ENCODE measurements at regions not wholly inside any gene's neighbourhood (a gene's known extent, or its start where the extent isn't known, plus 50 kb on each side); places are given as distances from the start of the nearest gene placed in this dataset.

- DNase-seq (ENCODE audit: low read depth), result peak; percentile 98
These were observed 553.7 kb upstream of the AMELY start for GRCh38 chrY:7465185-7465621.

- peak; percentile 69 for DNase-seq (ENCODE audit: low read depth)
These were observed 553.2 kb upstream of the AMELY start for GRCh38 chrY:7464742-7465141.

- DNase-seq (ENCODE audit: low read depth), result no peak
These were observed 552.2 kb upstream of the AMELY start for GRCh38 chrY:7463711-7464110.

- DNase-seq (ENCODE audit: low read depth), result peak; percentile 83
These were observed 551.6 kb upstream of the AMELY start for GRCh38 chrY:7463196-7463595.

- no peak for DNase-seq (ENCODE audit: low read depth)
These were observed 551.1 kb upstream of the AMELY start for GRCh38 chrY:7462657-7463056.

GRCh38 chrY:7461873-7462525 is 550.4 kb upstream of the AMELY start:
- peak; percentile 94 for DNase-seq (ENCODE audit: low read depth)

- no peak for DNase-seq (ENCODE audit: low read depth)
These were observed 548.2 kb upstream of the AMELY start for GRCh38 chrY:7459802-7460201.

- peak; percentile 85 for DNase-seq (ENCODE audit: low read depth)
These were observed 546.9 kb upstream of the AMELY start for GRCh38 chrY:7458301-7459078.

GRCh38 chrY:7457286-7458015 is 545.9 kb upstream of the AMELY start:
- DNase-seq (ENCODE audit: low read depth), result peak; percentile 91

- peak; percentile 82 for DNase-seq (ENCODE audit: low read depth)
These were observed 544.1 kb upstream of the AMELY start for GRCh38 chrY:7455626-7456025.

GRCh38 chrY:7453336-7453735 is 541.8 kb upstream of the AMELY start:
- DNase-seq (ENCODE audit: low read depth), result no peak

GRCh38 chrY:7452246-7452645 is 540.7 kb upstream of the AMELY start:
- no peak for DNase-seq (ENCODE audit: low read depth)

- DNase-seq (ENCODE audit: low read depth), result no peak
These were observed 538.3 kb upstream of the AMELY start for GRCh38 chrY:7449860-7450259.

- DNase-seq (ENCODE audit: low read depth), result no peak
These were observed 537.1 kb upstream of the AMELY start for GRCh38 chrY:7448687-7449086.

GRCh38 chrY:7447881-7448516 is 536.4 kb upstream of the AMELY start:
- DNase-seq (ENCODE audit: low read depth), result peak; percentile 92

- no peak for DNase-seq (ENCODE audit: low read depth)
These were observed 532.6 kb upstream of the AMELY start for GRCh38 chrY:7444141-7444540.

- DNase-seq (ENCODE audit: low read depth), result no peak
These were observed 529.4 kb upstream of the AMELY start for GRCh38 chrY:7440796-7441530.

GRCh38 chrY:7437086-7437485 is 525.5 kb upstream of the AMELY start:
- no peak for DNase-seq (ENCODE audit: low read depth)

- DNase-seq (ENCODE audit: low read depth), result peak; percentile 94
These were observed 522.6 kb upstream of the AMELY start for GRCh38 chrY:7433817-7434809.

- peak; percentile 75 for DNase-seq (ENCODE audit: low read depth)
These were observed 507.6 kb upstream of the AMELY start for GRCh38 chrY:7419165-7419564.

All from LHCN-M2 (cell line).